ENCODE measurements at regions not wholly inside any gene's neighbourhood (a gene's known extent, or its start where the extent isn't known, plus 50 kb on each side); places are given as distances from the start of the nearest gene placed in this dataset.

- intact Hi-C loops (cut with micrococcal nuclease), result no loop called here
These were observed 1174.5 kb downstream of the SORCS1 start for GRCh38 chr10:105989995-105990394.

GRCh38 chr10:105988848-105989247 lies 1175.7 kb downstream of the SORCS1 start:
- intact Hi-C loops (cut with micrococcal nuclease), result no loop called here

GRCh38 chr10:105986912-105987635 lies 1177.4 kb downstream of the SORCS1 start:
- intact Hi-C loops (cut with micrococcal nuclease), result no loop called here

GRCh38 chr10:105986486-105986885 lies 1178.0 kb downstream of the SORCS1 start:
- intact Hi-C loops (cut with micrococcal nuclease), result no loop called here

GRCh38 chr10:105982735-105983134 lies 1181.8 kb downstream of the SORCS1 start:
- intact Hi-C loops (cut with micrococcal nuclease), result no loop called here

GRCh38 chr10:105981679-105982078 lies 1182.8 kb downstream of the SORCS1 start:
- intact Hi-C loops (cut with micrococcal nuclease), result no loop called here

GRCh38 chr10:105974803-105975456 lies 1189.6 kb downstream of the SORCS1 start:
- intact Hi-C loops (cut with micrococcal nuclease), result no loop called here

- intact Hi-C loops (cut with micrococcal nuclease), result no loop called here
These were observed 1190.6 kb downstream of the SORCS1 start for GRCh38 chr10:105973902-105974301.

GRCh38 chr10:105973360-105973759 lies 1191.1 kb downstream of the SORCS1 start:
- intact Hi-C loops (cut with micrococcal nuclease), result no loop called here

GRCh38 chr10:105971460-105971859 lies 1193.0 kb downstream of the SORCS1 start:
- intact Hi-C loops (cut with micrococcal nuclease), result no loop called here

GRCh38 chr10:105969884-105970377 lies 1194.6 kb downstream of the SORCS1 start:
- intact Hi-C loops (cut with micrococcal nuclease), result no loop called here

GRCh38 chr10:105968666-105969065 lies 1195.8 kb downstream of the SORCS1 start:
- intact Hi-C loops (cut with micrococcal nuclease), result no loop called here

GRCh38 chr10:105967256-105967655 lies 1197.2 kb downstream of the SORCS1 start:
- intact Hi-C loops (cut with micrococcal nuclease), result no loop called here

- intact Hi-C loops (cut with micrococcal nuclease), result no loop called here
These were observed 1199.4 kb downstream of the SORCS1 start for GRCh38 chr10:105965141-105965540.

GRCh38 chr10:105964009-105964408 lies 1200.5 kb downstream of the SORCS1 start:
- intact Hi-C loops (cut with micrococcal nuclease), result no loop called here

GRCh38 chr10:105963334-105963884 lies 1201.1 kb downstream of the SORCS1 start:
- intact Hi-C loops (cut with micrococcal nuclease), result no loop called here

GRCh38 chr10:105956550-105956949 lies 1208.0 kb downstream of the SORCS1 start:
- intact Hi-C loops (cut with micrococcal nuclease), result loop anchor here (10.0 kb wide), 1 partner anchor 162 kb away; no protein-coding TSS in a partner anchor

- intact Hi-C loops (cut with micrococcal nuclease), result loop anchor here (5.0 to 10.0 kb wide), 2 partner anchors 159 to 223 kb away; no protein-coding TSS in a partner anchor
These were observed 1210.6 kb downstream of the SORCS1 start for GRCh38 chr10:105953861-105954260.

- intact Hi-C loops (cut with micrococcal nuclease), result loop anchor here (5.0 to 10.0 kb wide), 2 partner anchors 158 to 224 kb away; no protein-coding TSS in a partner anchor
These were observed 1211.5 kb downstream of the SORCS1 start for GRCh38 chr10:105953056-105953455.

GRCh38 chr10:105952153-105952552 lies 1212.4 kb downstream of the SORCS1 start:
- intact Hi-C loops (cut with micrococcal nuclease), result loop anchor here (5.0 to 10.0 kb wide), 2 partner anchors 157 to 225 kb away; no protein-coding TSS in a partner anchor

GRCh38 chr10:105950410-105950809 lies 1214.1 kb downstream of the SORCS1 start:
- intact Hi-C loops (cut with micrococcal nuclease), result loop anchor here (5.0 to 10.0 kb wide), 2 partner anchors 156 to 227 kb away; no protein-coding TSS in a partner anchor

- intact Hi-C loops (cut with micrococcal nuclease), result loop anchor here (5.0 to 10.0 kb wide), 2 partner anchors 155 to 228 kb away; no protein-coding TSS in a partner anchor
These were observed 1214.8 kb downstream of the SORCS1 start for GRCh38 chr10:105949721-105950120.
